Stimulated activated CD4-positive, alpha-beta T cell treated with anti-CD3 and anti-CD28 coated beads, Interleukin-1b, Interleukin-23, amount 100 ng/mL, for 4 hours (primary cell): ENCODE measurements at regions not wholly inside any gene's neighbourhood (a gene's known extent, or its start where the extent isn't known, plus 50 kb on each side); places are given as distances from the start of the nearest gene placed in this dataset.
"Not testable (repeated sequence)": the region's sequence is repeated elsewhere in the genome, so short reads cannot be mapped to it uniquely, and the experiment has no call there.

Experiments used
- DNase-seq, 2 donors: peaks; one replicate each; pipeline ENCODE4 v3.0.0-alpha.2; 2020; ENCODE audit warnings: low read depth in 2 of 2

- DNase-seq, result not testable (repeated sequence)
Observed at GRCh38 chr9:40906879-40907278, 221.6 kb downstream of the FOXD4L6 start.

- DNase-seq, result not testable (repeated sequence)
Observed at GRCh38 chr9:40892315-40892714, 236.2 kb downstream of the FOXD4L6 start.

GRCh38 chr9:40885858-40886257, 242.6 kb downstream of the FOXD4L6 start:
- not testable (repeated sequence) for DNase-seq

- DNase-seq, result not testable (repeated sequence)
Observed at GRCh38 chr9:40884902-40885490, 243.5 kb downstream of the FOXD4L6 start.

GRCh38 chr9:40884072-40884901, 244.2 kb downstream of the FOXD4L6 start:
- DNase-seq, result no peak

- DNase-seq, result not testable (repeated sequence)
Observed at GRCh38 chr9:40883423-40884071, 244.9 kb downstream of the FOXD4L6 start.

GRCh38 chr9:40873753-40874295, 254.7 kb downstream of the FOXD4L6 start:
- not testable (repeated sequence) for DNase-seq

GRCh38 chr9:40868437-40868836, 260.0 kb downstream of the FOXD4L6 start:
- not testable (repeated sequence) for DNase-seq
